ENCODE measurements at regions not wholly inside any gene's neighbourhood (a gene's known extent, or its start where the extent isn't known, plus 50 kb on each side); places are given as distances from the start of the nearest gene placed in this dataset.

- intact Hi-C loops (cut with DNase I), result no loop called here
- no peak for DNase-seq
- TF ChIP-seq POLR2A (IDR thresholded peaks at IDR 0.05) (no peak), POLR2AphosphoS5 (IDR thresholded peaks at IDR 0.05) (no peak), EP300 (IDR thresholded peaks at IDR 0.05) (no peak), CTCF (IDR thresholded peaks at IDR 0.05) (no peak)
- Histone ChIP-seq H3K27ac (no peak overlapping the region), H3K9me3 (peaks cover 0 to 4% (median 0%) of the 10 kb centered on the region in 4 donors), H3K4me1 (no peaks in the 10 kb centered on the region), H3K36me3 (no peaks in the 10 kb centered on the region), H3K27me3 (no peaks in the 10 kb centered on the region), H3K4me3 (no peak overlapping the region)
- WGBS, 2 donors, result 79 to 85% methylated on average over 8 of the region's 8 CpGs
These were observed 361.9 kb downstream of the CYRIA start for GRCh38 chr2:16303761-16304160.

- intact Hi-C loops (cut with DNase I), result no loop called here
- no peaks in the 10 kb centered on the region for H3K27me3 ChIP-seq
- H3K4me3 ChIP-seq, result no peak overlapping the region
These were observed 362.4 kb downstream of the CYRIA start for GRCh38 chr2:16303273-16303577.

GRCh38 chr2:16302431-16303272, 362.3 kb downstream of the MYCN start:
- Histone ChIP-seq H3K9me3 (peaks cover 0 to 4% (median 0%) of the 10 kb centered on the region in 4 donors), H3K4me3 (no peak overlapping the region)

More at GRCh38 chr2:16303273-16303577, 362.4 kb downstream of the CYRIA start:
- Histone ChIP-seq H3K27ac (no peak overlapping the region), H3K36me3 (no peaks in the 10 kb centered on the region), H3K9me3 (peaks cover 0 to 4% (median 0%) of the 10 kb centered on the region in 4 donors), H3K4me1 (no peaks in the 10 kb centered on the region)
- no peak for DNase-seq
- TF ChIP-seq CTCF (IDR thresholded peaks at IDR 0.05) (no peak), POLR2AphosphoS5 (IDR thresholded peaks at IDR 0.05) (no peak), POLR2A (IDR thresholded peaks at IDR 0.05) (no peak), EP300 (IDR thresholded peaks at IDR 0.05) (no peak)
- 67 to 81% methylated on average over 6 of the region's 6 CpGs for WGBS, 2 donors

GRCh38 chr2:16301961-16302360, 361.6 kb downstream of the MYCN start:
- Histone ChIP-seq H3K36me3 (no peaks in the 10 kb centered on the region), H3K27ac (no peak overlapping the region), H3K27me3 (no peaks in the 10 kb centered on the region), H3K4me3 (no peak overlapping the region), H3K9me3 (peaks cover 0 to 4% (median 0%) of the 10 kb centered on the region in 4 donors), H3K4me1 (no peaks in the 10 kb centered on the region)
- 89 to 90% methylated on average over 2 of the region's 2 CpGs for WGBS, 2 donors
- no peak for DNase-seq
- intact Hi-C loops (cut with DNase I), result no loop called here
- TF ChIP-seq POLR2AphosphoS5 (IDR thresholded peaks at IDR 0.05) (no peak), CTCF (IDR thresholded peaks at IDR 0.05) (no peak), EP300 (IDR thresholded peaks at IDR 0.05) (no peak), POLR2A (IDR thresholded peaks at IDR 0.05) (no peak)

More at GRCh38 chr2:16302431-16303272, 362.3 kb downstream of the MYCN start:
- 62 to 74% methylated on average over 11 of the region's 11 CpGs for WGBS, 2 donors
- Histone ChIP-seq H3K36me3 (no peaks in the 10 kb centered on the region), H3K27me3 (no peaks in the 10 kb centered on the region), H3K4me1 (no peaks in the 10 kb centered on the region), H3K27ac (no peak overlapping the region)
- intact Hi-C loops (cut with DNase I), result no loop called here
- TF ChIP-seq EP300 (IDR thresholded peaks at IDR 0.05), result no peak
- TF ChIP-seq CTCF (IDR thresholded peaks at IDR 0.05), result no peak
- no peak for TF ChIP-seq POLR2A (IDR thresholded peaks at IDR 0.05)
- no peak for TF ChIP-seq POLR2AphosphoS5 (IDR thresholded peaks at IDR 0.05)
- no peak for DNase-seq

All from sigmoid colon (tissue), 6 donors.